Dendritic cell treated with granulocyte-macrophage colony-stimulating factor and Interleukin-4, amounts not matched to agents 40 ng/mL and 50 ng/mL, for 4 days (primary cell): ENCODE measurements at regions not wholly inside any gene's neighbourhood (a gene's known extent, or its start where the extent isn't known, plus 50 kb on each side); places are given as distances from the start of the nearest gene placed in this dataset.
"Not testable (repeated sequence)": the region's sequence is repeated elsewhere in the genome, so short reads cannot be mapped to it uniquely, and the experiment has no call there.

Source experiments
- H3K27ac Mint-ChIP-seq: one replicate; pipeline ENCODE4 v1.8.0; 2022; ENCODE audit warnings: mild to moderate bottlenecking, mixed read lengths
- H3K27me3 Mint-ChIP-seq: one replicate; pipeline ENCODE4 v1.8.0; 2022; ENCODE audit warnings: mild to moderate bottlenecking, mixed read lengths
- H3K36me3 Mint-ChIP-seq: one replicate; pipeline ENCODE4 v1.8.0; 2022; ENCODE audit warnings: low read depth, mixed read lengths
- H3K4me1 Mint-ChIP-seq: one replicate; pipeline ENCODE4 v1.8.0; 2022; ENCODE audit warnings: low read depth, mixed read lengths
- H3K4me3 Mint-ChIP-seq: one replicate; pipeline ENCODE4 v1.8.0; 2022; ENCODE audit warnings: mild to moderate bottlenecking, moderate library complexity, mixed read lengths
- H3K9me3 Mint-ChIP-seq: one replicate; pipeline ENCODE4 v1.8.0; 2022; ENCODE audit warnings: mixed read lengths
- intact Hi-C: fragments of 100-400 bp; cut with micrococcal nuclease; formaldehyde crosslinking; loops from one replicate; pipeline ENCODE4 v1.15.0; 2022

DNA sequence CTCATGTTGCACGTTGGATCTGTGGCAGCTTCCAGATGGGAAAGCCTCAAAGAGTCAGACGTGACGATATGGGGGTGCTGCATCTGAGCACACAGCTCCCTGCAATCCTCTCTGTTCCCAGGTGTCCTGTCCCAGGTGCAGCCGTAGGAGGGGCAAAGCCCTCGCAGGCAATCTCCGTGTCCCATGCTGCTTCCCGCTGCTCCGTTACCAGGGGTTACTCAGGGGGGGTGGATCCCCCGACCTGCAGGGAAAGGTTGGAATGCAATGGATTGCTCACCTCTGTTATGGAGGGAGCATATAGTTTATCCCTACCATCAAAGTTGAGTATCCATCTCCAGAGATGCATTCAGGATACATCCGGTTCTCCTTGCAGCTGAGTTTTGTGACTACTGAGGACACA lies 476.1 kb downstream of the GOLGA6L6 start:
- H3K36me3 Mint-ChIP-seq, H3K27ac Mint-ChIP-seq, H3K27me3 Mint-ChIP-seq, intact Hi-C loops, H3K9me3 Mint-ChIP-seq, H3K4me1 Mint-ChIP-seq, H3K4me3 Mint-ChIP-seq: not testable (repeated sequence)

DNA sequence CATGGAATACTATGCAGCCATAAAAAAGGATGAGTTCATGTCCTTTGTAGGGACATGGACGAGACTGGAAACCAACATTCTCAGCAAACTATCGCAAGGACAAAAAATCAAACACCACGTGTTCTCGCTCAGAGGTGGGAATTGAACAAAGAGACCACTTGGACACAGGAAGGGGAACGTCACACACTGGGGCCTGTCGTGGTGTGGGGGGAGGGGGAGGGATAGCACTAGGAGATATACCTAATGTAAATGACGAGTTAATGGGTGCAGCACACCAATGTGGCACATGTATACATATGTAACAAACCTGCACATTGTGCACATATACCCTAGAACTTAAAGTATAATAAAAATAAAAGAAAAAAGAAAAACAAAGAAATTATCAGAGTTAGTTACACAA lies 478.4 kb downstream of the GOLGA6L6 start:
- H3K9me3 Mint-ChIP-seq: peaks cover 11% of the 10 kb centered on the region
- H3K4me1 Mint-ChIP-seq, H3K27ac Mint-ChIP-seq, H3K27me3 Mint-ChIP-seq, H3K36me3 Mint-ChIP-seq, intact Hi-C loops, H3K4me3 Mint-ChIP-seq: not testable (repeated sequence)

DNA sequence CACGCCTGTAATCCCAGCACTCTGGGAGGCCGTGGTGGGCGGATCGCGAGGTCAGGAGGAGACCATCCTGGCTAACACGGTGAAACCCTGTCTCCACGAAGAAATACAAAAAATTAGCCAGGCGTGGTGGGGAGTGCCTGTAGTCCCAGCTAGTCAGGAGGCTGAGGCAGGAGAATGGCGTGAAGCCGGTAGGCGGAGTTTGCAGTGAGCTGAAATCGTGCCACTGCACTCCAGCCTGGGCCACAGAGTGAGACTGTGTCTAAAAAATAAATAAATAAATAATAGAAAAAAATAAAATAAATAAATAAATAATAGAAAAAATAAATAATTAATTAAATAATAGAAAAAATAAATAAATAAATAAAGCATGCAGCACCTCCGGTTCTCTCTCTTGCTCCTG lies 480.8 kb downstream of the GOLGA6L6 start:
- H3K27ac Mint-ChIP-seq, intact Hi-C loops, H3K27me3 Mint-ChIP-seq, H3K36me3 Mint-ChIP-seq, H3K4me1 Mint-ChIP-seq, H3K4me3 Mint-ChIP-seq: not testable (repeated sequence)
- H3K9me3 Mint-ChIP-seq: peaks cover 17% of the 10 kb centered on the region

DNA sequence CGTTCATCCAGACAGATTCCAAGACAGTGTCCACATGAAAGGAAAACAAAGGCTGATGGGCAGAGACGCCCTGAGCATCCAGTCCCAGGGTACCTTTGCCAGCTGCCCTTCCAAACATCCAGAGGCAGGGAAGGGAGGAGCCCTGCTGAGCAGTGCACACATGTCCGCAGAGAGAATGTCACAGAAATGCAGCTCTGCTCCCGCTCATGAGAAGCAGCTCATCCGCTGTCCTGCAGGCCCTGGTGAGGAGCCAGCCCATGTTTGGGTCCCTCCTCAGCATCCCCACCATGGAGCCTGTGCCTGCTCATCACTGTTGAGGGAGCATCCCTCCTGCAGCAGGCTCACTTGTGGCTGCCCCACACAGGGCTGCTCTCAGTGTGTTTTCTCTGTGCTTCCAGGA lies 484.7 kb downstream of the GOLGA6L6 start:
- H3K9me3 Mint-ChIP-seq: peaks cover 17% of the 10 kb centered on the region
- H3K27ac Mint-ChIP-seq, H3K4me3 Mint-ChIP-seq, H3K36me3 Mint-ChIP-seq, intact Hi-C loops, H3K27me3 Mint-ChIP-seq, H3K4me1 Mint-ChIP-seq: not testable (repeated sequence)

DNA sequence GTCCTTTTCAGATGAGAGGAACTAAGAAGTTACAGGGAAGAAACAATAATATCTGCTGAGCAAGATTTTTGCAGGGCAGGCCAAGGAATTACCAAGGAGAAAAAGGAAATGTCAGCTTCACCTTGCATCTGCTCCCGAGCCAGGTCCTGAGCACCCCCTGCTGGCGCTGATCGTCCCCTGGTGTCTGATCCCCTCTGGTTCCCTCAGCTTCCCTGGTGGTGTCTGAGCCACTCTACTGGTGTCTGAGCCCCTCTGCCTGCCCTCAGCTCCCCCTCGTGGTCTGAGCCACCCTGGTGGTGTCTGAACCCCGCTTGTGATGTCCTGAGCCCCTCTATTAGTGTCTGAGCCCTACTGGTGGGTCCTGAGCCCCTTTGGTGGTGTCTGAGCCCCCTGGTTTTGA lies 485.7 kb downstream of the GOLGA6L6 start:
- H3K27ac Mint-ChIP-seq, H3K4me3 Mint-ChIP-seq, H3K27me3 Mint-ChIP-seq, intact Hi-C loops, H3K36me3 Mint-ChIP-seq, H3K4me1 Mint-ChIP-seq: not testable (repeated sequence)
- peaks cover 17% of the 10 kb centered on the region for H3K9me3 Mint-ChIP-seq

DNA sequence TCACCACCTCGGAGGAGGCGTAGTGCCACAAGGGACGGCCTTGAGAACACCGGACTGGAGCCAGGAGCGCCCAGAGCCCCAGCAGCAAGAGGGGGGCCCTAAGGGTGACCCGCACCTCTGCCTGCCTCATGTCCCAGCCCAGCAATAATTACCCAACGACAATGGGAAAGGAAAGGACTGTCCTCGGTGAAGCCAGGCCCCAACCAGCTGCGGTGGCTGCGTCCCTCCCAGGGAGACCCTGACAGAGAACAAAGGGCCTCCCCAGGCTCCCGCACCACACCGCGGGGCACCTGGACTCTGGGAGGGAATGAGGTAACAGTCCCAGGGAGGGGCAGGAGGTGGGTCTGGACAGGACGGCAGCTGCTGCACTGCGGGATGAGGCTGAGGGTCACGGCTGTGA lies 493.4 kb downstream of the GOLGA6L6 start:
- H3K9me3 Mint-ChIP-seq, H3K36me3 Mint-ChIP-seq, intact Hi-C loops, H3K27me3 Mint-ChIP-seq, H3K4me3 Mint-ChIP-seq, H3K27ac Mint-ChIP-seq, H3K4me1 Mint-ChIP-seq: not testable (repeated sequence)

DNA sequence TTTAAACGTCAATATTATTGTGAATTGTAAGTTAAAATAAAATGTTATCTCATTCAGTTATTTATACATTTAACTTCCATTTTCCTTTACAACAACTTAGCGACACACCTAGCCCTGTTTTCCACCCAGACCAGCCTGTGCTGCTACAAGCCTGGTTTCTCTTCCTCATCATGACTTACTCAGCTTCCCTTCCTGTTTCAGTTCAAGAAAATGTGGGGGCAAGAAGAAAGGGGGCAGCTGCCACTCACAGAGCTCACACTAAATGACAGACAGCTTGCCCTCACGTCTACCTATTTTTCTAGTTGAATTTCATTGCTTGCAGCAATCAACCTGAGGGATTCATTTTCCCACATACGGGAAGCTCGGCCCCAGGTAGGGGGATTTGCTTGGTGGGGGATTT lies 496.4 kb downstream of the GOLGA6L6 start:
- not testable (repeated sequence) for H3K4me3 Mint-ChIP-seq, H3K9me3 Mint-ChIP-seq, H3K27me3 Mint-ChIP-seq

DNA sequence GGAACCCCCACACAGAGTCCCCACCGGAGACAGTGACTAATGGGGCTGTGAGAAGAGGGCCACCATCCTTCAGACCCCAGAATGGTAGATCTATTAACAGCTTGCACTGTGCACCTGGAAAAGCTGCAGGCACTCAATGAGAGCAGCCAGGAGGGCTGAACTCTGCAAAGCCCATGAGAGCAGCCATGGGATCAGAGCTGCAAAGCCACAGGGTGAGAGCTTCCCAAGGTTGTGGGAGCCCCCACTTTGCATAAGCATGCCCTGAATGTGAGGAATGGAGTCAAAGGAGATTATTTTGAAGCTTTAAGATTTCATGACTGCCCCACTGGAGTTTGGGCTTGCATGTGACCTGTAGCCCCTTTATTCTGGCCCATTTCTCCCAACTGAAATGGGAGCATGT lies 500.9 kb downstream of the GOLGA6L6 start:
- H3K36me3 Mint-ChIP-seq, H3K27ac Mint-ChIP-seq, intact Hi-C loops, H3K4me1 Mint-ChIP-seq, H3K4me3 Mint-ChIP-seq, H3K27me3 Mint-ChIP-seq: not testable (repeated sequence)
- H3K9me3 Mint-ChIP-seq: peaks cover 24% of the 10 kb centered on the region

More for the DNA sequence above, 496.4 kb downstream of the GOLGA6L6 start:
- H3K36me3 Mint-ChIP-seq, H3K27ac Mint-ChIP-seq, intact Hi-C loops, H3K4me1 Mint-ChIP-seq: not testable (repeated sequence)

DNA sequence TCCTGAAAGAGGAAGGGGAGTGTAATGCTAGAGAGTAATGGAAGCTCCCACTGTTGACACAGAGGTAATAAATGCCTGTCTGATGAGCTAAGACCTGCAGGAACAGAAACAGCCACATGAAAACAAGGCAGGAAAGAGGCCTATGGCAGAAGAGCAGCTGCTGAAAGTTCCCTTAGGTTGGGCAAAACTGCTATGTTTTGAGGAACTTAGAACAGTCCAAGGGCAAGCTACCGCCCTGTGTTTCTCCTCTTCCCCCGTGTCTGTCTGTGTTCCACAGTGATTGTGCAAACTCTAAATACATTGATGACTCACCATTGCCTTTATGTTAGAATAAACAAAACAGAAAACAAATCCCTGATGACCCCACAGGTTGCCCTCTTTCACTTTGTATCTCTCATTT lies 516.6 kb downstream of the GOLGA6L6 start:
- intact Hi-C loops, H3K9me3 Mint-ChIP-seq: not testable (repeated sequence)

DNA sequence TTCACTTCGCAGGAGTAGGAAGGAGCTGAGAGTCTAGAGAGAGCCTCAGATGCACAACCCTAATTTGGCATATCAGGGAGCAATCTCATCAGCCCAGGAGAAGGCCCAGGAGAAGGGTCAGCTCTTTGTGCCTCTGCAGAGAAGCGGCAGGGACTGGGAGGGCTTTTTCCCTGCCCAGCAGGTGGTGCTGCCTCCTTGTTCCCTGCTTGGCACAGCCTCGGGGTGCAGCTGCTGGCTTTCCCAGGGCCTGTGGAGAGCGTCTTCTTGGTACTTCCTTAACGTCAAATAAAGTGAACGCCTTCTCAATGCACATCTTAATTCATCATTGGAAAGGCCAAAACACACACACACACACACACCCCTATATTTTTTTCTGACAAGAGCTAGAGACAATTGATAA lies 519.3 kb downstream of the GOLGA6L6 start:
- H3K27me3 Mint-ChIP-seq, H3K4me1 Mint-ChIP-seq, H3K4me3 Mint-ChIP-seq, H3K9me3 Mint-ChIP-seq, H3K27ac Mint-ChIP-seq, H3K36me3 Mint-ChIP-seq, intact Hi-C loops: not testable (repeated sequence)

More for the DNA sequence above, 516.6 kb downstream of the GOLGA6L6 start:
- H3K27me3 Mint-ChIP-seq, H3K36me3 Mint-ChIP-seq, H3K4me3 Mint-ChIP-seq, H3K4me1 Mint-ChIP-seq, H3K27ac Mint-ChIP-seq: not testable (repeated sequence)

DNA sequence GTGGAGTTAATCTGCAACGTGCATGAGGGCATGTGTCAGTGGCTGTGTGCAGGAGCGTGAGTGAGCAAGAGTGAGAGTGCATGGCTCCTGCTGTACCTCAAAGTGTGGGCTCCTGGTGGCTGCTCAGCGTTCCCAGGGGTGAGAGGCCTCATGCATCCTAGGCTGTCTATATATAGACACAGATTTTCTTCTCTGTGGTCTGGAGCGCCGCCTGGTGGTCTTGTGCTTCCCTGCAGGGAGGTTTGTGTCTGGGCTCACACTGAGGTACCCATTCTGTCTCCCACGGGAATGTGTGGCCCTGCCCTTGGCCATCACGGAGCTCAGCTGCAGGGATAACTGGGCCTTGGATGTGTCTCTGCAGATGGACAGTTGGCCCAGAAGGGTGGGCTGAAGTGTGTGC lies 520.2 kb downstream of the GOLGA6L6 start:
- H3K27ac Mint-ChIP-seq, H3K9me3 Mint-ChIP-seq, H3K4me3 Mint-ChIP-seq, H3K36me3 Mint-ChIP-seq, H3K4me1 Mint-ChIP-seq, H3K27me3 Mint-ChIP-seq, intact Hi-C loops: not testable (repeated sequence)

DNA sequence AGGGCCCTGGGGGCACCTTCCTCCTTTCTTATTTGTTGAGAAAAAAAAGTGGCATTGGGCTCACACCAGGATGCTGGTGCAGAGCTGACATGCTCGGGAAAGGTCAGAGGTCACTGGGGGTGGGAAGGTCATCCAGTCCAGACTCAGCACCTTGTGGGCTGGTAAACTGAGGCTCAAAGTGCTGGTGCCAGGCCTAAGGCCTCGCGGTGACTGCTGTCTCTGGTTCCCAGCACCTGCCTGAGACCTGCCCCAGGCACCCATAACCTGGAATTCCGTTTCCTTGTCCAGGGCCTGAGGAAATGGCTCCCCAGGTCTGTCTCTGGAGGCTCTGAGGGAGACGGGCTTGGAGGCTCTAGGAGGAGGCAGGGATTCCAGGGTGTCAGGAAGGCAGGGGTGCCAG lies 521.0 kb downstream of the GOLGA6L6 start:
- intact Hi-C loops, H3K36me3 Mint-ChIP-seq, H3K9me3 Mint-ChIP-seq, H3K27me3 Mint-ChIP-seq, H3K4me3 Mint-ChIP-seq, H3K27ac Mint-ChIP-seq, H3K4me1 Mint-ChIP-seq: not testable (repeated sequence)

DNA sequence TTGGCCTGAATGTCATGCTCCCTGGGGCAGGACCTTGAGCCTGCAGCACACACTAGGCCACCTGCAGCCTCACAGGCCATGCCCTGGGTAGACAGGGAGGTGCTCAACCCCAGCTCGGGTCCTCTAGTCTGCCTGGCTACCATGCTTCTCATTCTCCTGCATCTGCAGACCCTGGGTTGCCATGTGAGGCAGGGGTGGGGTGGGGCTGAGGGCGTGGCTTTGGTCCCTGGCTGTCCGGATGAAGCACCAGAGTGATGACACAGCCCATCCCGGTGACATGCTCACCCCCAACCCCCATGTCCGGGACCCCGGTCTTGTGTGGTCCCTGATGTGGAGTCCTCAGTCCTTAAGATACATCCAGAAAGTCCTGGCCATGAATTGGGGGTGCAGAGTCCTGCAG lies 521.8 kb downstream of the GOLGA6L6 start:
- H3K27me3 Mint-ChIP-seq, H3K4me1 Mint-ChIP-seq, H3K4me3 Mint-ChIP-seq, H3K36me3 Mint-ChIP-seq, intact Hi-C loops, H3K9me3 Mint-ChIP-seq, H3K27ac Mint-ChIP-seq: not testable (repeated sequence)

DNA sequence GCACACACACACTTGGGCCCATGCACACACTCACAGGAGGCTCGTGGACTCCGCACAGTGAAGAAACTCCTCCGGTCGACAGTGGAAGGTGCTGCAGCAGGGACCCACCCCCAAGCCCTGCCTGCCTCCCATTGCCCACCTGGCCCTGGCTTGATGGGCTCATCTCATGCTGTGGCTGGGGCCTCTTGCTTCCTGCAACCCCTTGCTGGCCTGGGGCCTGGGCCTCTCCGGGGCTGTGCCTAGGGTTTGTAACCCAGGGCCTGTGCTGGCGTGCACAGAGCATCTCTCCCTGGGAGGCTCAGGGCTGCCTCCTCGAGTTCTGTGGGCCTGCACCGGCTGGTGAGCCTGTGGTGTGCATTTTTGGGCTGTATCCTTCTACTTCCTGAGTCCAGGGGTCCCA lies 524.0 kb downstream of the GOLGA6L6 start:
- H3K4me3 Mint-ChIP-seq, H3K36me3 Mint-ChIP-seq, H3K9me3 Mint-ChIP-seq, H3K27ac Mint-ChIP-seq, H3K4me1 Mint-ChIP-seq, intact Hi-C loops, H3K27me3 Mint-ChIP-seq: not testable (repeated sequence)

DNA sequence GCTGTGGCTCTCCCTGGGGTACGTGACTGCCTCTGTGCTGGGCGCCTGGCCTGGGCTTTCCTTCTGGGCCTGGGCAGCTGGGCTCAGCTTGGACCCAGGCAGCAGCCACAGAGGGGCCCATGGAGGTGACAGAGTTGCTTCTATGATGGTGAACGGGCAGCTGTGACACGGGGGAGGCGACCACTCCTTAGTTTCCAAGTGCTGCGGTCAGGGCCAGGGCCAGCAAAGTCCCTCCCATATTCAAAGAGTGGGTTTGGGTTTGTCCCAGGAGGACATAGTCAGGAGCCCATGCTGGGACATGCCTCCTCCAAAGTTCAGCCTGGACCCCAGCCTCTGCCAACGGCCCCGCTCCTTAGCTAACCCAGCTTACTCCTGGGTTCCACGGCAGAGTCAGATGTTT lies 524.7 kb downstream of the GOLGA6L6 start:
- H3K27ac Mint-ChIP-seq: not testable (repeated sequence)

DNA sequence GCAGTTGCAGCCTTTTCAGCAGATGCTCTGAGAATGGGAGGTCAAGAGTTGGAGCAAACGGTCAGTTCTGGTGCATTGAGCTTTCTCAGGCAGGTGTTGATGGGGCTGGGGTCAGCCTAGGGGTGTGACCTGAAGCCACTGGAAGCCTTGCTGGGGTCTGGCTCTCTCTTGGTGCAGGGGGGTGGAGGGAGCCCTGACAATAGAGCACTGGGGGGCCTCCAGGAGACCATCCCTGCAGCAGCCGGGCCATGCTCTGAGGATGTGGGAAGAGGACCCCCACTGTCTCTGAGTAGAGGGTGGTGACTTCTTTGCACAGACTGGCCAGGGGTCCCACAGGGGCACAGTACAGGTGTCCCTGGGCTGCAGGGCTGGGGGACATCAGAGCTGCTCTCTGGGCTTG lies 528.8 kb downstream of the GOLGA6L6 start:
- H3K9me3 Mint-ChIP-seq, H3K36me3 Mint-ChIP-seq, H3K27ac Mint-ChIP-seq, intact Hi-C loops, H3K27me3 Mint-ChIP-seq, H3K4me1 Mint-ChIP-seq, H3K4me3 Mint-ChIP-seq: not testable (repeated sequence)

More for the DNA sequence above, 524.7 kb downstream of the GOLGA6L6 start:
- H3K9me3 Mint-ChIP-seq, H3K4me1 Mint-ChIP-seq, H3K36me3 Mint-ChIP-seq, H3K4me3 Mint-ChIP-seq, intact Hi-C loops, H3K27me3 Mint-ChIP-seq: not testable (repeated sequence)
